Fibroblast of lung (primary cell): ENCODE measurements at regions not wholly inside any gene's neighbourhood (a gene's known extent, or its start where the extent isn't known, plus 50 kb on each side); places are given as distances from the start of the nearest gene placed in this dataset.

ENCODE experiments used
- DNase-seq, 2 donors: peaks; one replicate each; pipeline versions ENCODE4 v3.0.0 to v3.0.0-alpha.2; 2010; ENCODE audit warnings: low read depth in 2 of 2
- H2AFZ ChIP-seq: 2 replicates; pipeline ENCODE4 v1.5.1; 2012; ENCODE audit warnings: low read length, control low read depth, inconsistent platforms
- H3K27ac ChIP-seq: 2 replicates; pipeline ENCODE4 v1.5.1; 2011; ENCODE audit warnings: low read length, control low read depth; ENCODE audit not compliant: insufficient read depth
- H3K27me3 ChIP-seq: 2 replicates; pipeline ENCODE4 v1.5.1; 2011; ENCODE audit warnings: mild to moderate bottlenecking, low read length; ENCODE audit not compliant: control insufficient read depth, insufficient read depth
- H3K36me3 ChIP-seq: 2 replicates; pipeline ENCODE4 v1.5.1; 2011; ENCODE audit warnings: low read length; ENCODE audit not compliant: control insufficient read depth, insufficient read depth
- H3K4me1 ChIP-seq: 2 replicates; pipeline ENCODE4 v1.5.1; 2011; ENCODE audit warnings: low read length; ENCODE audit not compliant: control insufficient read depth, insufficient read depth; ENCODE audit errors: extremely low read depth
- H3K4me2 ChIP-seq: 2 replicates; pipeline ENCODE4 v1.5.1; 2011; ENCODE audit warnings: low read length, control low read depth; ENCODE audit not compliant: insufficient read depth; ENCODE audit errors: extremely low read depth
- H3K4me3 ChIP-seq, 4 experiments: fragments of 200-600 bp in 1 of 4; sonication (generic) in 1 of 4; replicated peaks in 1 of 4; 2 replicates each; pipeline ENCODE4 v1.5.1; 2011 to 2016; ENCODE audit warnings: low read length in 4 of 4, low read depth in 3 of 4, mild to moderate bottlenecking in 3 of 4, control low read depth in 2 of 4, inconsistent platforms in 1 of 4, mixed read lengths in 1 of 4; ENCODE audit not compliant: insufficient read depth in 1 of 4; ENCODE audit errors: control extremely low read depth in 1 of 4
- H3K79me2 ChIP-seq: 2 replicates; pipeline ENCODE4 v1.5.1; 2012; ENCODE audit warnings: mild to moderate bottlenecking, low read length, inconsistent platforms; ENCODE audit not compliant: control insufficient read depth, insufficient read depth
- H3K9ac ChIP-seq: 2 replicates; pipeline ENCODE4 v1.5.1; 2011; ENCODE audit warnings: mild to moderate bottlenecking, low read length, control low read depth; ENCODE audit not compliant: insufficient read depth
- H3K9me3 ChIP-seq: 2 replicates; pipeline ENCODE4 v1.5.1; 2012; ENCODE audit warnings: low read depth, low read length; ENCODE audit not compliant: control insufficient read depth, insufficient read depth
- H4K20me1 ChIP-seq: 2 replicates; pipeline ENCODE4 v1.5.1; 2011; ENCODE audit warnings: low read length; ENCODE audit not compliant: control insufficient read depth, insufficient read depth; ENCODE audit errors: extremely low read depth
- EZH2 ChIP-seq: IDR thresholded peaks from 2 replicates; pipeline ENCODE4 v1.5.1; 2012; ENCODE audit warnings: low read length, control low read depth, mild to moderate bottlenecking; ENCODE audit errors: missing control alignments
- TF ChIP-seq, protein P1 (sequence below), 2 donors: IDR thresholded peaks in 1 of 2; conservative IDR thresholded peaks in 1 of 2; 1 replicate in 1 of 2; 2 replicates in 1 of 2; pipeline ENCODE4 v1.5.1; 2011 to 2012; ENCODE audit warnings: low read length in 2 of 2, control low read depth in 1 of 2, inconsistent platforms in 1 of 2, low read depth in 1 of 2, mild to moderate bottlenecking in 1 of 2

DNA sequence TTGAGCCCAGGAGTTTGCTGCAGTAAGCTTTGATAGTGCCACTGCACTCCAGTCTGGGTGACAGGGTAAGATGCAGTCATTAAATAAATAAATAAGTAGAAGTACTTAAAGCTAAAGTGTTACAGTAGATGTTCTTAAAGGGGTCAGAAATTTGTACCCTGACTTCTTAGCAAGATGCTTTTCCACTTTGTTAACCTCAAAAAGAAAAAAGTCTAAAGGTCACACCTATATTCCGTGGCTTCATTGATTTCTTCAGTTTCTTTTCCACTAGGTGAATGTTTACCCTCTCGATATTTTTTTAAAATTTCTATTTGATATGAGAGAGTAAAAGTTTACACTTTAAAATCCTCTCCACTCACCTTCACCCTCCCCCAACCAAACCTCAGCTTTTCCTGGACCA lies 64.3 kb upstream of the PLEKHA5 start:
- Histone ChIP-seq H3K27me3 (no peaks in the 10 kb centered on the region), H3K4me3 (no peak overlapping the region), H3K4me1 (no peaks in the 10 kb centered on the region), H2AFZ (no peak overlapping the region), H3K9me3 (no peaks in the 10 kb centered on the region), H3K36me3 (no peaks in the 10 kb centered on the region), H3K9ac (no peak overlapping the region), H4K20me1 (no peaks in the 10 kb centered on the region), H3K4me2 (no peak overlapping the region), H3K79me2 (no peaks in the 10 kb centered on the region), H3K27ac (no peak overlapping the region)
- DNase-seq = no peak
- TF ChIP-seq, protein P1, sequence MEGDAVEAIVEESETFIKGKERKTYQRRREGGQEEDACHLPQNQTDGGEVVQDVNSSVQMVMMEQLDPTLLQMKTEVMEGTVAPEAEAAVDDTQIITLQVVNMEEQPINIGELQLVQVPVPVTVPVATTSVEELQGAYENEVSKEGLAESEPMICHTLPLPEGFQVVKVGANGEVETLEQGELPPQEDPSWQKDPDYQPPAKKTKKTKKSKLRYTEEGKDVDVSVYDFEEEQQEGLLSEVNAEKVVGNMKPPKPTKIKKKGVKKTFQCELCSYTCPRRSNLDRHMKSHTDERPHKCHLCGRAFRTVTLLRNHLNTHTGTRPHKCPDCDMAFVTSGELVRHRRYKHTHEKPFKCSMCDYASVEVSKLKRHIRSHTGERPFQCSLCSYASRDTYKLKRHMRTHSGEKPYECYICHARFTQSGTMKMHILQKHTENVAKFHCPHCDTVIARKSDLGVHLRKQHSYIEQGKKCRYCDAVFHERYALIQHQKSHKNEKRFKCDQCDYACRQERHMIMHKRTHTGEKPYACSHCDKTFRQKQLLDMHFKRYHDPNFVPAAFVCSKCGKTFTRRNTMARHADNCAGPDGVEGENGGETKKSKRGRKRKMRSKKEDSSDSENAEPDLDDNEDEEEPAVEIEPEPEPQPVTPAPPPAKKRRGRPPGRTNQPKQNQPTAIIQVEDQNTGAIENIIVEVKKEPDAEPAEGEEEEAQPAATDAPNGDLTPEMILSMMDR (conservative IDR thresholded peaks at IDR 0.05 in 1 of 2, IDR thresholded peaks at IDR 0.05 in 1 of 2; ENCODE audit: low read depth in 1 of 2, low read length in 2 of 2) = no peak

DNA sequence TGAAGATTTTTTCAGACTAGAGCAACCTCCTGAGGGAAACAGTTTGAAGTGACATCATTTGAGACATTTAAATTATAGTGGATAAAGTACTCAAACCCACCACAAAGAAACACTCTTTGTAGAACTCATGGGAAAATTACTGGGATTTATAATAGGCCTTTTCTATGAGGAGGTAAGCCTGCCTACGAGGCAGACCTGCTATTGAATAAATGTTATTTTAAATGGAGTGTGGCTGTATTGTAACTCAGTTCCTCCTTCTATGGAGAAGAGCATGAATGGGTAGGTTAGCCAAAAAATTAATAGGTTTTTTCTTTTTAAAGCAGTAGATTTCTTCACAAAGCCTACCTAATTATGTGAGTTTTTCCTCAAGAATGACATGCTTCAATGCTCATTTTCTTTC lies 63.7 kb upstream of the PLEKHA5 start:
- Histone ChIP-seq H3K4me2 (no peak overlapping the region), H3K27ac (no peak overlapping the region), H3K9me3 (no peaks in the 10 kb centered on the region), H3K4me1 (no peaks in the 10 kb centered on the region), H2AFZ (no peak overlapping the region), H3K4me3 (no peak overlapping the region), H3K36me3 (no peaks in the 10 kb centered on the region), H3K79me2 (no peaks in the 10 kb centered on the region), H3K27me3 (no peaks in the 10 kb centered on the region), H4K20me1 (no peaks in the 10 kb centered on the region), H3K9ac (no peak overlapping the region)
- TF ChIP-seq EZH2 = no peak
- TF ChIP-seq, protein P1 (conservative IDR thresholded peaks at IDR 0.05 in 1 of 2, IDR thresholded peaks at IDR 0.05 in 1 of 2; ENCODE audit: low read depth in 1 of 2, low read length in 2 of 2) = no peak
- no peak for DNase-seq

DNA sequence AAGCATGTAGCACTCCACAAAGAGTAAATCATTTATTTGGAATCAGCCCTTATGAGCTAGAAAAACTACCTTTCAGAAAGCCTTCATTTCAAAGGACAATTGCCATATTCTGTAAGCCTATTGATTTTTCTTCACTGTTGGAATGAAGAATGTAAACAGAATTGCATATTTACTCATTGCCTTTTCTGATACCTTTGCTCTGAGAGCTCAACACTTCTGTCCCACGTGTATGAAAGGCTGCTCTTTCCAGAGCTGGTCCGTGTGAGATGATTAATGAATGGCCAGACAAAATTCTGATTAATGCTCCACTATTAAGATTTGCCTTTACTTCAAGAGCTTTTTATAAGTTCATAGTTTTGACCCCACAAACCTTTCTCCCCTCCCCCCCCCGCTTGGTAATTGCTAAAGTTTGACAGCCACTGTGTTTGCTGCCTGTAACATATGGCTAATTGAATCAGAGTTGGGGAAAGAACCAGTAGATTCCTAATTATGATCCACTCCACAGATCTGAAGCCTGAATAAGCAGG lies 63.0 kb upstream of the PLEKHA5 start:
- Histone ChIP-seq H3K4me3 (no peak overlapping the region), H3K4me2 (no peak overlapping the region), H4K20me1 (no peaks in the 10 kb centered on the region), H2AFZ (no peak overlapping the region), H3K36me3 (no peaks in the 10 kb centered on the region), H3K9ac (no peak overlapping the region), H3K4me1 (no peaks in the 10 kb centered on the region), H3K27me3 (no peaks in the 10 kb centered on the region), H3K9me3 (no peaks in the 10 kb centered on the region), H3K27ac (no peak overlapping the region), H3K79me2 (no peaks in the 10 kb centered on the region)
- TF ChIP-seq, protein P1 (conservative IDR thresholded peaks at IDR 0.05 in 1 of 2, IDR thresholded peaks at IDR 0.05 in 1 of 2; ENCODE audit: low read depth in 1 of 2, low read length in 2 of 2) = no peak
- no peak for TF ChIP-seq EZH2
- DNase-seq = no peak
